Heart right ventricle (tissue), 16 donors: ENCODE measurements at regions not wholly inside any gene's neighbourhood (a gene's known extent, or its start where the extent isn't known, plus 50 kb on each side); places are given as distances from the start of the nearest gene placed in this dataset.

Source experiments
- ATAC-seq, 8 donors: fragments of 200-7000 bp; cut with Tn5 transposase; one replicate each; pipeline ENCODE4 v1.9.1; 2020; ENCODE audit warnings: mild to moderate bottlenecking in 8 of 8, moderate library complexity in 8 of 8, moderate number of reproducible peaks in 1 of 8
- DNase-seq, 2 donors: peaks; one replicate each; pipeline ENCODE4 v3.0.0-alpha.2; 2020
- H3K27ac ChIP-seq, 10 donors: fragments of 200-600 bp; sonication (generic) in 2 of 10; one replicate each; pipeline versions ENCODE4 v1.5.0 to v1.8.0; 2020 to 2022; ENCODE audit warnings: mild to moderate bottlenecking in 3 of 10
- H3K27me3 ChIP-seq, 7 donors: fragments of 200-600 bp; one replicate each; pipeline ENCODE4 v1.8.0; 2021 to 2022; ENCODE audit warnings: mild to moderate bottlenecking in 2 of 7
- H3K36me3 ChIP-seq, 9 donors: fragments of 200-600 bp; sonication (generic) in 1 of 9; one replicate each; pipeline versions ENCODE4 v1.5.0 to v1.8.0; 2020 to 2022; ENCODE audit warnings: mild to moderate bottlenecking in 2 of 9
- H3K4me1 ChIP-seq, 9 donors: fragments of 200-600 bp; sonication (generic) in 1 of 9; one replicate each; pipeline versions ENCODE4 v1.5.0 to v1.8.0; 2020 to 2022; ENCODE audit warnings: mild to moderate bottlenecking in 4 of 9
- H3K4me3 ChIP-seq, 10 donors: fragments of 200-600 bp; sonication (generic) in 2 of 10; one replicate each; pipeline versions ENCODE4 v1.5.0 to v1.8.0; 2020 to 2022; ENCODE audit warnings: mild to moderate bottlenecking in 7 of 10, moderate library complexity in 2 of 10
- H3K9me3 ChIP-seq, 11 donors: fragments of 200-600 bp in 10 of 11; sonication (generic) in 2 of 11; one replicate each; pipeline versions ENCODE4 v1.5.0 to v1.8.0; 2013 to 2022; ENCODE audit warnings: mild to moderate bottlenecking in 2 of 11, control low read depth in 1 of 11, moderate library complexity in 1 of 11
- WGBS, 2 donors: extraction: QIAGEN DNeasy Blood & Tissue Kit; methylation state at CpG; one replicate each; pipeline ENCODE4 v1.1.7; 2013; ENCODE audit warnings: inconsistent platforms in 1 of 2; 5-methylcytosine and 5-hydroxymethylcytosine counted together
- intact Hi-C, 10 donors: fragments of 100-400 bp; cut with DNase I; formaldehyde crosslinking; loops; one replicate each; pipeline versions ENCODE4 v1.11.1 to v1.14.2; 2022
- TF ChIP-seq, protein P1 (sequence below), 9 donors: fragments of 200-600 bp; sonication (generic) in 2 of 9; IDR thresholded peaks; one replicate each; pipeline versions ENCODE4 v1.5.0 to v1.8.0; 2021 to 2022; ENCODE audit warnings: antibody characterized with exemption in 9 of 9, mild to moderate bottlenecking in 5 of 9, moderate library complexity in 1 of 9
- donor health status: Arrhythmogenic right ventricular cardiomyopathy.
- donor health status: ischemic (EF 13 %, LVEDD 7.1; RV severe dilation, severe dysfunction).
- donor health status: healthy with polysubstance abuse.
- donor health status: DM: no; HTN: yes; CAD: no.
- donor health status: DM: no; HTN: no; CAD: no.
- donor health status: ischemic (EF 25% LVEDD 6.9; RV normal size, moderate dysfunction).
- donor health status: ischemic (EF 25% LVEDD 5.7; RV mildly dilated, moderate dysfunction).
- donor health status: healthy.
- donor health status: DM: yes; HTN: yes; CAD: no.
- donor health status: Ischemic cardiomyopathy.
- donor health status: ischemic (EF 35%, LVEDD 5.7; RV mildly dilated, moderate dysfunction).
- donor health status: nonischemic (EF 11% LVEDD 7.7; RV severe dilation, severe dysfunction).
- donor health status: DM: yes; HTN: yes; CAD: no.
- donor health status: PGD.
- donor health status: ischemic (EF 29% LVEDD 5.4; RV normal size, mild dysfunction).
- donor health status: nonischemic (EF 23%, LVEDD 6.1; RV moderate dilation, normal function).

DNA sequence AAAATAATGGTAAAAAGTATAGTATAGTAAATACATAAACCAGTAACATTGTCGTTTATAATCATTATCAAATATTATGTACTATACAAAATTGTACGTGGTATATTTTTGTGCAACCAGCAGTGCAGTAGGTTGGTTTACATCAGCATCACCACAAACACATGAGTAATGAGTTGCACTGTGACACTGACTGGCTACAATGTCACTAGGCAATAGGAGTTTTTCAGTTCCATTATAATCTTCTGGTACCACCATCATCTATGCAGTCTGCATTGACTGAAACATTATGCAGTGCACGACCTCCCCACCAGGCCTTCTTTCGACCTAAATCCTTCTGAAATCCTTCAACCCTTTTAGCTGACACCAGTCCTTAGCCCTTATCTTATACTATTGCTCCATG, 105.8 kb downstream of the SREK1 start:
- H3K9me3 ChIP-seq: peaks cover 0 to 4% (median 0%) of the 10 kb centered on the region in 11 donors
- TF ChIP-seq, protein P1, sequence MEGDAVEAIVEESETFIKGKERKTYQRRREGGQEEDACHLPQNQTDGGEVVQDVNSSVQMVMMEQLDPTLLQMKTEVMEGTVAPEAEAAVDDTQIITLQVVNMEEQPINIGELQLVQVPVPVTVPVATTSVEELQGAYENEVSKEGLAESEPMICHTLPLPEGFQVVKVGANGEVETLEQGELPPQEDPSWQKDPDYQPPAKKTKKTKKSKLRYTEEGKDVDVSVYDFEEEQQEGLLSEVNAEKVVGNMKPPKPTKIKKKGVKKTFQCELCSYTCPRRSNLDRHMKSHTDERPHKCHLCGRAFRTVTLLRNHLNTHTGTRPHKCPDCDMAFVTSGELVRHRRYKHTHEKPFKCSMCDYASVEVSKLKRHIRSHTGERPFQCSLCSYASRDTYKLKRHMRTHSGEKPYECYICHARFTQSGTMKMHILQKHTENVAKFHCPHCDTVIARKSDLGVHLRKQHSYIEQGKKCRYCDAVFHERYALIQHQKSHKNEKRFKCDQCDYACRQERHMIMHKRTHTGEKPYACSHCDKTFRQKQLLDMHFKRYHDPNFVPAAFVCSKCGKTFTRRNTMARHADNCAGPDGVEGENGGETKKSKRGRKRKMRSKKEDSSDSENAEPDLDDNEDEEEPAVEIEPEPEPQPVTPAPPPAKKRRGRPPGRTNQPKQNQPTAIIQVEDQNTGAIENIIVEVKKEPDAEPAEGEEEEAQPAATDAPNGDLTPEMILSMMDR (IDR thresholded peaks at IDR 0.05): no peak
- intact Hi-C loops: no loop called here
- ATAC-seq (no peak), DNase-seq (no peak)
- H3K36me3 ChIP-seq: no peaks in the 10 kb centered on the region
- H3K4me1 ChIP-seq: no peaks in the 10 kb centered on the region
- no peak overlapping the region for H3K4me3 ChIP-seq
- H3K27me3 ChIP-seq: no peaks in the 10 kb centered on the region
- 88 to 89% methylated on average over 4 of the region's 4 CpGs for WGBS, 2 donors
- H3K27ac ChIP-seq: no peak overlapping the region

DNA sequence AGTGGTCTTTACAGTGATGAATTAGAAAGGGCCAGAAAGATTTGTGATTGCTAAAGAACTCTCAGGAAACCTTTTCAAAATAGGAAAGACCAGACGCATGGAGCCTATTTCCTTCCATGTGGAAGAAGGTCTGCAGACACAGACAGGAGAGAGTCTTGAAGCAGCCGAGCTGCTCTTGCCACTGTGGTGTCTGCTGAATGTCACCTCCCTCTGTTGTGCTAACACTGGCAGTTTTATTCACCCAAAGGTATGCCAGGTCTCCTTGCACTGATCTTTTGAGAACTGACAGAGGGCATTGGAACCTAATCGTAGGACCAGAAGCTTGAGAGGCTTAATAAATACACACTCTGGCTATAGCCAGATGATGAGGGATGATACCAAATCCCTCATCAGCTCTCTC, 108.7 kb downstream of the SREK1 start:
- 64 to 71% methylated on average over 3 of the region's 3 CpGs for WGBS, 2 donors
- H3K36me3 ChIP-seq: no peaks in the 10 kb centered on the region
- H3K27ac ChIP-seq: no peak overlapping the region
- H3K9me3 ChIP-seq: no peaks in the 10 kb centered on the region
- H3K4me3 ChIP-seq: no peak overlapping the region
- no peaks in the 10 kb centered on the region for H3K27me3 ChIP-seq
- DNase-seq: no peak
- ATAC-seq: no peak
- no peaks in the 10 kb centered on the region for H3K4me1 ChIP-seq
- intact Hi-C loops: no loop called here
- TF ChIP-seq, protein P1 (IDR thresholded peaks at IDR 0.05): no peak

DNA sequence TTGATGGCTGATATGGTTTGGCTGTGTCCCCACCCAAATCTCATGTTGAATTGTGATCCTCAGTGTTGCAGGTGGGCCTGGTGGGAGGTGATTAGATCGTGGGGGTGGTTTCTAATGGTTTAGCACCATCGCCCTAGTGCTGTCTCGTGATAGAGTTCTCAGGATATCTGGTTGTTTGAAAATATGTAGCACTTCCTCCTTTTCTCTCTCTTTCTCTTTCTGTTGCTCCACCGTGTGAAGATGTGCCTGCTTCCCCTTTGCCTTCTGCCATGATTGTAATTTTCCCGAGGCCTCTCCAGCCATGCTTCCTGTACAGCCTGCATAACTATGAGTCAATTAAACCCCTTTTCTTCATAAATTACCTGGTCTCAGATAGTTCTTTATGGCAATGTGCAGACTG, 111.6 kb downstream of the SREK1 start:
- DNase-seq: no peak
- Histone ChIP-seq H3K27ac (no peak overlapping the region), H3K4me1 (no peaks in the 10 kb centered on the region), H3K36me3 (no peaks in the 10 kb centered on the region), H3K4me3 (no peak overlapping the region), H3K9me3 (no peaks in the 10 kb centered on the region), H3K27me3 (no peaks in the 10 kb centered on the region)
- ATAC-seq: no peak
- intact Hi-C loops: no loop called here
- WGBS, 2 donors: 71 to 77% methylated on average over 5 of the region's 5 CpGs
- TF ChIP-seq, protein P1 (IDR thresholded peaks at IDR 0.05): no peak

DNA sequence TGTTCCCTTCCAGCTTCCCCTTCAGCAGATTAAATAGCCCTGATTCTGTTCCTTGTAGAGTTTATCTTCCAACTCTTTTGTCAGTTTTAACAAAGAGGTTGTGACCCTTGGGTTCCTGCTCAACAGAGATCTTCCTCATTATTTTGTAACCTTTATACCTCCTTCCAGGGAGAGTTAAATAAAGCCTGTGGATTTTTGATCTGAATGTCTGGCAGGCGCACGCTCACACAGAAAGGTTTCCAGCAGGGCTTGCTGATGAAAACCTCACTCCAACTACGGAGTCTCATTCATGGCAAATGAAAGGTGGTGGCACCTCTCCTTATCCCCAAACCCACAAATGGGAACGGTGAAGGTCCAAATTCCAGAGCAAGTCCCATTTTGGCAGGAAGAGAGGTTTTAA, 129.0 kb downstream of the SREK1 start:
- ATAC-seq: no peak
- H3K36me3 ChIP-seq: no peaks in the 10 kb centered on the region
- H3K27me3 ChIP-seq: peaks cover 0 to 5% (median 0%) of the 10 kb centered on the region in 7 donors
- WGBS, 2 donors: 54 to 55% methylated on average over 4 of the region's 4 CpGs
- H3K27ac ChIP-seq: no peak overlapping the region
- no peaks in the 10 kb centered on the region for H3K4me1 ChIP-seq
- no peak overlapping the region for H3K4me3 ChIP-seq
- DNase-seq: no peak
- TF ChIP-seq, protein P1 (IDR thresholded peaks at IDR 0.05): no peak
- intact Hi-C loops: no loop called here
- no peaks in the 10 kb centered on the region for H3K9me3 ChIP-seq

DNA sequence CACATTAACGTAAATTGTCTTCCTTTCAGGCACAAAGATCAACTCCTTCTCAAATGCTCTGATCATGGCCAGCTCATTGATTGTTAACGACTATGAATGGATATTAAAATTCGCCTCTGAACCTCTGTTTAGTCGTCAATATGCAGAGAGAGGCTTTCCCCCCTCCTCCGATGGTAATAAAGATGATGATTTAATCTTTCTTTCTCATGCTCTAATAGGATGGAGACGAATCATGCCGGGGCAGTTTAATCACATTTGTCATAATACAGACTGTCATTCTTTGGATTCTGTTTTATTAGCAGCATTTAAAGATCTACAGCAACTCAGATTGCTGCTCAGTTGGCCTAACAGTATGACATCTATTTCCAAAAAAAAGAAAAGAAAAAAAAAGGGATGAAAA, 132.9 kb downstream of the SREK1 start:
- no peak overlapping the region for H3K27ac ChIP-seq
- intact Hi-C loops: no loop called here
- no peak for ATAC-seq
- WGBS, 2 donors: 83% methylated on average over 7 of the region's 7 CpGs
- peaks cover 0 to 5% (median 0%) of the 10 kb centered on the region in 7 donors for H3K27me3 ChIP-seq
- no peak for DNase-seq
- no peak overlapping the region for H3K4me3 ChIP-seq
- H3K9me3 ChIP-seq: no peaks in the 10 kb centered on the region
- peaks cover 0 to 8% (median 0%) of the 10 kb centered on the region in 9 donors for H3K4me1 ChIP-seq
- no peaks in the 10 kb centered on the region for H3K36me3 ChIP-seq
- TF ChIP-seq, protein P1 (IDR thresholded peaks at IDR 0.05): no peak
